Astrocyte (in vitro differentiated cells and primary cell): ENCODE measurements at regions not wholly inside any gene's neighbourhood (a gene's known extent, or its start where the extent isn't known, plus 50 kb on each side); places are given as distances from the start of the nearest gene placed in this dataset.
"Not testable (repeated sequence)": the region's sequence is repeated elsewhere in the genome, so short reads cannot be mapped to it uniquely, and the experiment has no call there.

ENCODE experiments used
- DNase-seq: peaks from one replicate; pipeline ENCODE4 v3.0.0-alpha.2; 2010; ENCODE audit warnings: low read depth
- FAIRE-seq: peaks from 2 replicates; lab custom pipeline; 2011; peaks lifted over from hg19 to GRCh38; lab: Jason Lieb, UNC
- H2AFZ ChIP-seq: 2 replicates; pipeline ENCODE4 v1.6.0; 2012; ENCODE audit warnings: low read depth, low read length, inconsistent platforms
- H3K27ac ChIP-seq: 2 replicates; pipeline ENCODE4 v1.5.1; 2011; ENCODE audit warnings: low read depth, low read length, inconsistent platforms
- H3K27me3 ChIP-seq: 2 replicates; pipeline ENCODE4 v1.6.0; 2011; ENCODE audit warnings: low read length, inconsistent platforms; ENCODE audit not compliant: insufficient read depth
- H3K36me3 ChIP-seq: 2 replicates; pipeline ENCODE4 v1.5.1; 2011; ENCODE audit warnings: low read length, inconsistent platforms; ENCODE audit not compliant: insufficient read depth
- H3K4me1 ChIP-seq: 2 replicates; pipeline ENCODE4 v1.5.1; 2011; ENCODE audit warnings: low read length, inconsistent platforms; ENCODE audit not compliant: insufficient read depth
- H3K4me2 ChIP-seq: 2 replicates; pipeline ENCODE4 v1.6.0; 2012; ENCODE audit warnings: low read length, inconsistent platforms
- H3K4me3 ChIP-seq: 2 replicates; pipeline ENCODE4 v1.5.1; 2011; ENCODE audit warnings: low read depth, mild to moderate bottlenecking, low read length, inconsistent platforms; ENCODE audit not compliant: insufficient read depth
- H3K79me2 ChIP-seq: 2 replicates; pipeline ENCODE4 v1.6.0; 2012; ENCODE audit warnings: mild to moderate bottlenecking, low read length, inconsistent platforms; ENCODE audit not compliant: insufficient read depth
- H3K9ac ChIP-seq: 2 replicates; pipeline ENCODE4 v1.6.0; 2012; ENCODE audit warnings: mild to moderate bottlenecking, low read length, inconsistent platforms
- H3K9me3 ChIP-seq: 2 replicates; pipeline ENCODE4 v1.5.1; 2012; ENCODE audit warnings: low read depth, mild to moderate bottlenecking, low read length, inconsistent platforms; ENCODE audit not compliant: insufficient read depth
- H4K20me1 ChIP-seq: 2 replicates; pipeline ENCODE4 v1.6.0; 2012; ENCODE audit warnings: low read length, inconsistent platforms; ENCODE audit not compliant: insufficient read depth
- H3K27ac Mint-ChIP-seq: one replicate; pipeline ENCODE4 v1.8.0; 2021; ENCODE audit warnings: mild to moderate bottlenecking, mixed read lengths; ENCODE audit not compliant: unreplicated experiment
- H3K27me3 Mint-ChIP-seq: one replicate; pipeline ENCODE4 v1.8.0; 2021; ENCODE audit warnings: low read depth, mixed read lengths; ENCODE audit not compliant: unreplicated experiment
- H3K36me3 Mint-ChIP-seq: one replicate; pipeline ENCODE4 v1.8.0; 2021; ENCODE audit warnings: low read depth, mixed read lengths; ENCODE audit not compliant: unreplicated experiment
- H3K4me1 Mint-ChIP-seq: one replicate; pipeline ENCODE4 v1.8.0; 2021; ENCODE audit warnings: low read depth, mixed read lengths; ENCODE audit not compliant: unreplicated experiment
- H3K4me3 Mint-ChIP-seq: one replicate; pipeline ENCODE4 v1.8.0; 2021; ENCODE audit warnings: mild to moderate bottlenecking, moderate library complexity, mixed read lengths; ENCODE audit not compliant: unreplicated experiment
- H3K9me3 Mint-ChIP-seq: one replicate; pipeline ENCODE4 v1.8.0; 2021; ENCODE audit warnings: mild to moderate bottlenecking, mixed read lengths; ENCODE audit not compliant: unreplicated experiment
- CTCF ChIP-seq: IDR thresholded peaks from 2 replicates; pipeline ENCODE4 v1.5.1; 2011; ENCODE audit warnings: low read depth, mild to moderate bottlenecking, inconsistent platforms, low read length, moderate library complexity; ENCODE audit not compliant: insufficient read depth
- EZH2 ChIP-seq: IDR thresholded peaks from 2 replicates; pipeline ENCODE4 v1.6.1; 2012; ENCODE audit warnings: mild to moderate bottlenecking, low read length, inconsistent platforms; ENCODE audit not compliant: insufficient read depth

- no peak overlapping the region for H3K4me3 ChIP-seq
- H3K4me1 ChIP-seq, result peaks cover 8% of the 10 kb centered on the region
- H3K4me2 ChIP-seq, result no peak overlapping the region
- H3K36me3 Mint-ChIP-seq, result no peaks in the 10 kb centered on the region
- FAIRE-seq, result no peak
- no peak overlapping the region for H3K4me3 Mint-ChIP-seq
- no peak overlapping the region for H3K27ac ChIP-seq
- no peaks in the 10 kb centered on the region for H4K20me1 ChIP-seq
- no peaks in the 10 kb centered on the region for H3K9me3 ChIP-seq
- TF ChIP-seq EZH2 (no peak), CTCF (no peak)
- H3K36me3 ChIP-seq, result no peaks in the 10 kb centered on the region
- H3K79me2 ChIP-seq, result no peaks in the 10 kb centered on the region
- no peak overlapping the region for H3K9ac ChIP-seq
- no peak overlapping the region for H2AFZ ChIP-seq
- peaks cover 3% of the 10 kb centered on the region for H3K9me3 Mint-ChIP-seq
- H3K27me3 ChIP-seq, result no peaks in the 10 kb centered on the region
- no peak overlapping the region for H3K27ac Mint-ChIP-seq
- H3K4me1 Mint-ChIP-seq, result peaks cover 17% of the 10 kb centered on the region
- no peaks in the 10 kb centered on the region for H3K27me3 Mint-ChIP-seq
- DNase-seq, result no peak
Measured at GRCh38 chr7:142628945-142629344, 120.3 kb upstream of the PRSS1 start.

- not testable (repeated sequence) for H3K27me3 ChIP-seq, DNase-seq, H3K36me3 Mint-ChIP-seq, H3K27ac Mint-ChIP-seq, H3K9ac ChIP-seq, H3K79me2 ChIP-seq, H3K4me3 ChIP-seq, H3K27ac ChIP-seq, H4K20me1 ChIP-seq, H3K9me3 Mint-ChIP-seq, H3K4me1 ChIP-seq, H3K9me3 ChIP-seq, H3K4me3 Mint-ChIP-seq, H3K4me2 ChIP-seq, FAIRE-seq, H2AFZ ChIP-seq, H3K27me3 Mint-ChIP-seq, H3K36me3 ChIP-seq
- peaks cover 17% of the 10 kb centered on the region for H3K4me1 Mint-ChIP-seq
Measured at GRCh38 chr7:142627223-142627622, 122.0 kb upstream of the PRSS1 start.

- Histone ChIP-seq H2AFZ (no peak overlapping the region), H3K9me3 (no peaks in the 10 kb centered on the region), H3K36me3 (no peaks in the 10 kb centered on the region), H3K4me3 (no peak overlapping the region), H3K27ac (no peak overlapping the region), H3K4me1 (peaks cover 8% of the 10 kb centered on the region), H4K20me1 (no peaks in the 10 kb centered on the region), H3K27me3 (no peaks in the 10 kb centered on the region), H3K9ac (no peak overlapping the region), H3K4me2 (no peak overlapping the region), H3K79me2 (no peaks in the 10 kb centered on the region)
- Mint-ChIP-seq H3K4me3 (no peak overlapping the region), H3K27me3 (no peaks in the 10 kb centered on the region), H3K36me3 (no peaks in the 10 kb centered on the region), H3K9me3 (peaks cover 3% of the 10 kb centered on the region), H3K27ac (no peak overlapping the region), H3K4me1 (peaks cover 17% of the 10 kb centered on the region)
- TF ChIP-seq EZH2 (no peak), CTCF (peak; percentile 30)
- DNase-seq (no peak), FAIRE-seq (no peak)
Measured at GRCh38 chr7:142626420-142627035, 122.7 kb upstream of the PRSS1 start.

GRCh38 chr7:142625216-142625615 is 124.1 kb upstream of the PRSS1 start:
- not testable (repeated sequence) for DNase-seq, H2AFZ ChIP-seq, H4K20me1 ChIP-seq, H3K9me3 Mint-ChIP-seq, H3K4me3 ChIP-seq, H3K27me3 Mint-ChIP-seq, H3K4me3 Mint-ChIP-seq, H3K79me2 ChIP-seq, H3K27me3 ChIP-seq, H3K27ac ChIP-seq, H3K36me3 Mint-ChIP-seq, H3K36me3 ChIP-seq, H3K4me1 ChIP-seq, H3K9ac ChIP-seq, H3K4me2 ChIP-seq, H3K27ac Mint-ChIP-seq, H3K9me3 ChIP-seq, FAIRE-seq
- peaks cover 12% of the 10 kb centered on the region for H3K4me1 Mint-ChIP-seq
